PC-3 (cell line): ENCODE measurements at regions not wholly inside any gene's neighbourhood (a gene's known extent, or its start where the extent isn't known, plus 50 kb on each side); places are given as distances from the start of the nearest gene placed in this dataset.

Experiments
- CTCF ChIP-seq: fragments of 300-600 bp; sonication (generic); conservative IDR thresholded peaks from 2 replicates; pipeline ENCODE4 v1.5.1; 2017; ENCODE audit warnings: antibody characterized with exemption, low read depth, mild to moderate bottlenecking, low read length
- EZH2 ChIP-seq: fragments of 300-600 bp; sonication (generic); IDR thresholded peaks from one replicate; pipeline ENCODE4 v1.6.1; 2017; ENCODE audit warnings: antibody characterized with exemption, mild to moderate bottlenecking, low read length; ENCODE audit not compliant: unreplicated experiment

- TF ChIP-seq CTCF (no peak), EZH2 (no peak)
Measured at GRCh38 chr6:23533311-23533710, 592.7 kb upstream of the NRSN1 start.
